ENCODE measurements at regions not wholly inside any gene's neighbourhood (a gene's known extent, or its start where the extent isn't known, plus 50 kb on each side); places are given as distances from the start of the nearest gene placed in this dataset.
"Not testable (repeated sequence)": the region's sequence is repeated elsewhere in the genome, so short reads cannot be mapped to it uniquely, and the experiment has no call there.

GRCh38 chr6:93663111-93663510 lies 243.8 kb upstream of the EPHA7 start:
- no peak for TF ChIP-seq CTCF (conservative IDR thresholded peaks at IDR 0.05; ENCODE audit: control insufficient read depth, insufficient read depth, low read depth, low read length)
- no peak for DNase-seq (ENCODE audit: low read depth)

GRCh38 chr6:93654548-93654947 lies 235.2 kb upstream of the EPHA7 start:
- TF ChIP-seq CTCF (conservative IDR thresholded peaks at IDR 0.05; ENCODE audit: control insufficient read depth, insufficient read depth, low read depth, low read length): no peak
- no peak overlapping the region for H3K4me3 ChIP-seq (ENCODE audit: control insufficient read depth, low read depth, low read length)
- DNase-seq (ENCODE audit: low read depth): no peak

More at GRCh38 chr6:93663111-93663510, 243.8 kb upstream of the EPHA7 start:
- H3K4me3 ChIP-seq (ENCODE audit: control insufficient read depth, low read depth, low read length): no peak overlapping the region

GRCh38 chr6:93644611-93645010 lies 225.3 kb upstream of the EPHA7 start:
- no peak for DNase-seq (ENCODE audit: low read depth)
- no peak overlapping the region for H3K4me3 ChIP-seq (ENCODE audit: control insufficient read depth, low read depth, low read length)
- TF ChIP-seq CTCF (conservative IDR thresholded peaks at IDR 0.05; ENCODE audit: control insufficient read depth, insufficient read depth, low read depth, low read length): no peak

- no peak overlapping the region for H3K4me3 ChIP-seq (ENCODE audit: control insufficient read depth, low read depth, low read length)
- TF ChIP-seq CTCF (conservative IDR thresholded peaks at IDR 0.05; ENCODE audit: control insufficient read depth, insufficient read depth, low read depth, low read length): no peak
- no peak for DNase-seq (ENCODE audit: low read depth)
Observed at GRCh38 chr6:93639126-93639525, 219.8 kb upstream of the EPHA7 start.

- not testable (repeated sequence) for DNase-seq (ENCODE audit: low read depth)
Observed at GRCh38 chr6:93636987-93637664, 217.8 kb upstream of the EPHA7 start.

GRCh38 chr6:93624408-93624807 lies 205.0 kb upstream of the EPHA7 start:
- TF ChIP-seq CTCF (conservative IDR thresholded peaks at IDR 0.05; ENCODE audit: control insufficient read depth, insufficient read depth, low read depth, low read length): no peak
- H3K4me3 ChIP-seq (ENCODE audit: control insufficient read depth, low read depth, low read length): no peak overlapping the region
- DNase-seq (ENCODE audit: low read depth): no peak

More at GRCh38 chr6:93636987-93637664, 217.8 kb upstream of the EPHA7 start:
- not testable (repeated sequence) for H3K4me3 ChIP-seq (ENCODE audit: control insufficient read depth, low read depth, low read length)

GRCh38 chr6:93621442-93621841 lies 202.1 kb upstream of the EPHA7 start:
- no peak overlapping the region for H3K4me3 ChIP-seq (ENCODE audit: control insufficient read depth, low read depth, low read length)
- DNase-seq (ENCODE audit: low read depth): no peak
- TF ChIP-seq CTCF (conservative IDR thresholded peaks at IDR 0.05; ENCODE audit: control insufficient read depth, insufficient read depth, low read depth, low read length): no peak

All from fibroblast of mammary gland (primary cell).